Type B pancreatic cell (in vitro differentiated cells): ENCODE measurements at regions not wholly inside any gene's neighbourhood (a gene's known extent, or its start where the extent isn't known, plus 50 kb on each side); places are given as distances from the start of the nearest gene placed in this dataset.

Experiments
- DNase-seq: peaks from one replicate; pipeline ENCODE4 v3.0.0; 2021; ENCODE audit warnings: mixed read lengths; ENCODE audit not compliant: unreplicated experiment; ENCODE audit errors: extremely low spot score
- H3K27ac Mint-ChIP-seq: 2 replicates; pipeline ENCODE4 v1.8.0; 2021; ENCODE audit warnings: mild to moderate bottlenecking, mixed read lengths
- H3K27me3 Mint-ChIP-seq: 2 replicates; pipeline ENCODE4 v1.8.0; 2021; ENCODE audit warnings: mixed read lengths
- H3K36me3 Mint-ChIP-seq: 2 replicates; pipeline ENCODE4 v1.8.0; 2021; ENCODE audit warnings: mixed read lengths
- H3K4me1 Mint-ChIP-seq: one replicate; pipeline ENCODE4 v1.8.0; 2021; ENCODE audit warnings: mixed read lengths; ENCODE audit not compliant: unreplicated experiment
- H3K4me3 Mint-ChIP-seq: 2 replicates; pipeline ENCODE4 v1.8.0; 2021; ENCODE audit warnings: mild to moderate bottlenecking, mixed read lengths
- H3K9me3 Mint-ChIP-seq: 2 replicates; pipeline ENCODE4 v1.8.0; 2021; ENCODE audit warnings: mixed read lengths
- TF ChIP-seq, protein P1 (sequence below): fragments of 200-600 bp; sonication (generic); conservative IDR thresholded peaks from 2 replicates; pipeline ENCODE4 v1.5.0; 2021; ENCODE audit warnings: antibody characterized with exemption, mild to moderate bottlenecking

DNA sequence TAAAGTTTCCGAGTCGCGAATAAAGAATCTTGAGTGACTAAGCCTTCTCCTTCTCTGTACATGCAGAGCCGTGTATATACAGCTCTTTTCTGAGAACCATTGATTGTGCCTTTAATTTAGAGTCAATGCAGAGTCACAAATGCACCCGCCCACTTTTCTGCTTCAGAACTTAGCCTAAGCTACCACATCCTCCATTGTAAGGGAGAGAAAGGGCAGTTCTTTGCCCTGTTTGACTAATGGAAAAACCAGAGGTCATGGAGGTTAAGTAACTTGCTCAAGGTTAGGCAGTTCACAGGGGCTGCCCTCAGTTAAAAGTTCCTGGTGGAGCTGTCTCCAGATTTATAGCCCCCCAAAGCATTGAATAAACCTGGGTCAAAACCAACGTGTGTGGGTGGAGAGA is 139.6 kb downstream of the TOMM20 start:
- TF ChIP-seq, protein P1, sequence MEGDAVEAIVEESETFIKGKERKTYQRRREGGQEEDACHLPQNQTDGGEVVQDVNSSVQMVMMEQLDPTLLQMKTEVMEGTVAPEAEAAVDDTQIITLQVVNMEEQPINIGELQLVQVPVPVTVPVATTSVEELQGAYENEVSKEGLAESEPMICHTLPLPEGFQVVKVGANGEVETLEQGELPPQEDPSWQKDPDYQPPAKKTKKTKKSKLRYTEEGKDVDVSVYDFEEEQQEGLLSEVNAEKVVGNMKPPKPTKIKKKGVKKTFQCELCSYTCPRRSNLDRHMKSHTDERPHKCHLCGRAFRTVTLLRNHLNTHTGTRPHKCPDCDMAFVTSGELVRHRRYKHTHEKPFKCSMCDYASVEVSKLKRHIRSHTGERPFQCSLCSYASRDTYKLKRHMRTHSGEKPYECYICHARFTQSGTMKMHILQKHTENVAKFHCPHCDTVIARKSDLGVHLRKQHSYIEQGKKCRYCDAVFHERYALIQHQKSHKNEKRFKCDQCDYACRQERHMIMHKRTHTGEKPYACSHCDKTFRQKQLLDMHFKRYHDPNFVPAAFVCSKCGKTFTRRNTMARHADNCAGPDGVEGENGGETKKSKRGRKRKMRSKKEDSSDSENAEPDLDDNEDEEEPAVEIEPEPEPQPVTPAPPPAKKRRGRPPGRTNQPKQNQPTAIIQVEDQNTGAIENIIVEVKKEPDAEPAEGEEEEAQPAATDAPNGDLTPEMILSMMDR = no peak
- Mint-ChIP-seq H3K9me3 (no peaks in the 10 kb centered on the region), H3K27me3 (no peaks in the 10 kb centered on the region), H3K4me1 (peaks cover 47% of the 10 kb centered on the region), H3K36me3 (no peaks in the 10 kb centered on the region), H3K27ac (no peak overlapping the region), H3K4me3 (no peak overlapping the region)
- DNase-seq = no peak

DNA sequence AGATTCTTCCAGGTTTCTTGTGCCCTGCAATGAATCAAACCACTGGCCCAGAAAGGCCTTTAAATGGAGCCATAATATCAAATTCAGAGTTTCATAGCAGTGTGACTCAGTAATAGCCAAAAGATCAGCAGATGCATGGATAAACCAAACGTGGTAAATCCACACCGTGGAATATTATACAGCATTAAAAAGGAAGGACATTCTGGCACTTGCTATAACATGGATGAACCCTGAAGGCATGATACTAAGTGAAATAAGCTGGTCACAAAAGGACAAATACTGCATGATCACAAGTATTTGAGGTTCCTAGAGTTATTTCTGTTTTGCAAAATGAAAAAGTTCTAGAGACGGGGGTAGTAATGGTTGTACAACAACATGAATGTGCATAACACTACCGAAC is 140.1 kb downstream of the TOMM20 start:
- H3K36me3 Mint-ChIP-seq = no peaks in the 10 kb centered on the region
- no peak overlapping the region for H3K4me3 Mint-ChIP-seq
- H3K9me3 Mint-ChIP-seq = no peaks in the 10 kb centered on the region
- DNase-seq = no peak
- TF ChIP-seq, protein P1 = no peak
- H3K27me3 Mint-ChIP-seq = no peaks in the 10 kb centered on the region
- H3K4me1 Mint-ChIP-seq = peaks cover 47% of the 10 kb centered on the region
- peak overlapping the region; percentile 83 for H3K27ac Mint-ChIP-seq

DNA sequence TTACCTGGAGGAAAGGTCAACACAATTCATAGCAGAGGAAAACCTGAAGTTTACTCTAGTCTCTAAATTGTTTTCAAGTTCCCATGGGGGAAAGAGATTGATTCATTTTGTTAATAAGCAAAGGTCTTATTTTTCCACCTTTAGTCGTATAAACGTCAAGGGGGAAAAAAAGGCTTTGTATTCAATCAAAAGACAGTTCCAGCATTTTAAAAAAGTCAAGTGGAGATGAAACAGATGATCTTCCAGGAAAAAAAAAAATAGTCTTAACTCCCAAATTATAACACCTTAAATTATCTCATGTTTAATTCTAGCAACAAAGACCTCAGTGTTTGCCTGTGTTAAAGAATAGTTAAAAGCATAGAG is 140.5 kb downstream of the TOMM20 start:
- peak overlapping the region; percentile 83 for H3K27ac Mint-ChIP-seq
- TF ChIP-seq, protein P1 = no peak

DNA sequence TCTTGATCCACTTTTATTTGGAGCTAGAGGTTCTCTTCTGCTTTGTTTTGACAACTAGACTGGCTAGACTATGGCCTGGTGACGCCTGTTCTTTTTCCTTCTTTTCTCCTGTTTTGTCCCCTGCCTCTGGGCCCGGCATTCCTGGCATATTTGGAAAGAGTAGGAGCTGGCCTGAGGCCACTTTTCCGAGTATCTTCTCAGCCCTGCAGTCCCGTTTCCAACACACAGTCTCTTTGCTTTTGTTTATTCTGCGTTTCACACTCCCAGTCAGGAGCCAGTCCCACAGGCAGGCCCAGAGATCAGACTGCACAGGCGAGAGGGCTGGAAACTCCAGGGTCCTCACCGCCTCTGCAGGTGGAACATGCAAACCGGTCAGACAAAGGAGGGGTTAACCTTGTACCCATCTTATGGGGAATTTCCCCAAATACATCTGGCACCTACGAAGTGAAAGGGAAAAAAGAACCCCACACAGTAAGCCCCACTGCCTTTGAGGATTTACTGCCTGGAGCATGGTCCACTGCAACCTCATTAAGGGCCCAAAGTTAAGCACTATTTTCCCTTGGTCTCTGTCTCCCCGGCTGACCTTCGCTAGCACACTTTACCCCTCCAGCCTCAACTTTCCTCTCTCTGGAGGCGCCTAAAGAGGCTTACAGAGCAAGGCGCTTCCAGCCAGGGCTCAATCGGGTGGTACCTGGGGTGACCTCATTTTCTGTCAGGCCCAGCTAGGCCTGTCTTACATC is 141.1 kb downstream of the TOMM20 start:
- no peaks in the 10 kb centered on the region for H3K9me3 Mint-ChIP-seq
- peaks cover 47% of the 10 kb centered on the region for H3K4me1 Mint-ChIP-seq
- H3K4me3 Mint-ChIP-seq = peak overlapping the region; percentile 32
- no peak for DNase-seq
- peak overlapping the region; percentile 83 for H3K27ac Mint-ChIP-seq
- H3K27me3 Mint-ChIP-seq = no peaks in the 10 kb centered on the region
- H3K36me3 Mint-ChIP-seq = no peaks in the 10 kb centered on the region
- TF ChIP-seq, protein P1 = no peak

More for the DNA sequence above, 140.5 kb downstream of the TOMM20 start:
- Mint-ChIP-seq H3K4me1 (peaks cover 47% of the 10 kb centered on the region), H3K27me3 (no peaks in the 10 kb centered on the region), H3K9me3 (no peaks in the 10 kb centered on the region), H3K4me3 (no peak overlapping the region), H3K36me3 (no peaks in the 10 kb centered on the region)
- no peak for DNase-seq

DNA sequence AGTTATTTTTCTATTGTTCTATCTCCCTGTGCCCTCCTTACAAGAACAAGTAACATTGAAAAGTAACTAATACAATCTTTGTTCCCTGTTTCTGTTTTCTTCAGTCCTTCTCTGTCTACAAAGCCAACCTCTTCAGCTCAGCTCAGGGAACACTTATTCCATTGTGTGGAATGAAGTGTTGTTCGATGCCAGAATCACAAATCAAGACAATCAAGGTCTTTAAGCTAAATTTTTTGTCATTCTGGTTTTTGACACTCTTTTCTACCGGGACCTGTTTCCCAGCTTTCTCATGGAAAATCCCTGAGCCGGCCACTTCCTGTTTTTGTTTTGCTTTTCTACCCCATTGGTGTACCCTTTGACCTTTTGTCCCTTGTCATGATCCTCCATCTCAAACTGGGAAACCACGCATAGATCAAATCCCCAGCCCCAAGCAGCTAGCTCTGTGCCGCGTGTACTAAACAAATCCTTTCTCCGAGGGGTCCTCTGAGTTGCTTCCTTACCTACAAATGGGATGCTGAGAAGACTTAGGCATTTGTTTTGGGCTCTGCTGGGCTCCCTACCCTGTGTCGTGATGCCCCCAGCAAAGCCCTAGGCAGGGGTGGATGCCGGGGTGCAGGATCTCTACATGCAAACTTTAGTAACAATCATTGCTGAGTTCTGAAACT is 141.8 kb downstream of the TOMM20 start:
- peaks cover 47% of the 10 kb centered on the region for H3K4me1 Mint-ChIP-seq
- H3K9me3 Mint-ChIP-seq = no peaks in the 10 kb centered on the region
- TF ChIP-seq, protein P1 = no peak
- H3K27me3 Mint-ChIP-seq = no peaks in the 10 kb centered on the region
- H3K36me3 Mint-ChIP-seq = no peaks in the 10 kb centered on the region
- no peak for DNase-seq
- H3K27ac Mint-ChIP-seq = peak overlapping the region; percentile 83
- H3K4me3 Mint-ChIP-seq = peak overlapping the region; percentile 15
